Body of pancreas (tissue), 4 donors: ENCODE measurements at regions not wholly inside any gene's neighbourhood (a gene's known extent, or its start where the extent isn't known, plus 50 kb on each side); places are given as distances from the start of the nearest gene placed in this dataset.

Source experiments
- CTCF ChIP-seq, 7 experiments: fragments of 450-650 bp in 4 of 7; fragments of 200-600 bp in 3 of 7; sonication (generic) in 3 of 7; IDR thresholded peaks; one replicate each; pipeline ENCODE4 v1.5.1; 2016 to 2019; ENCODE audit warnings: antibody characterized with exemption in 7 of 7
- POLR2A ChIP-seq, 3 donors: fragments of 450-650 bp; IDR thresholded peaks; one replicate each; pipeline ENCODE4 v1.6.1; 2016; ENCODE audit warnings: antibody characterized with exemption in 3 of 3, mild to moderate bottlenecking in 2 of 3

- no peak for TF ChIP-seq CTCF (IDR thresholded peaks at IDR 0.05)
- no peak for TF ChIP-seq POLR2A (IDR thresholded peaks at IDR 0.05)
These were observed 89.4 kb upstream of the ATXN1 start for GRCh38 chr6:16850681-16851026.
